ENCODE measurements at regions not wholly inside any gene's neighbourhood (a gene's known extent, or its start where the extent isn't known, plus 50 kb on each side); places are given as distances from the start of the nearest gene placed in this dataset.

DNA sequence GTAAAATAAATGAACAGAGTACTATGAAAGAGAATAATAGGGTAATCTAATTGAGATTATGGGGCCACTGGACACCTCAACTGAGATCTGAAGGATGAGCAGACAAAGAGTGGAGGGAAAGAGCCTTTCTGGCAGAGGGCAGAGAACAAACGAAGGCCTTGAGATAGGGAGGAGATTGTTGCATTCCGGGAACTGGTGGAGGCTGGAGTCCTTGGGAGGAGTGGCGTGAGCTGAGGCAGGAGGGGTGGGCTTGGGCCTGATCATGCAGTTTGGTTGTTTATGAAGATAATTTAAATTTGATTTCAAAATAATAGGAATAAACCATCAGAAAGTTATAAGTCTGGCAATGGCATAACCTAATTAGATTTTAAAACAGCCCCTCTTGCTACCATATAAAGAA is 59.5 kb upstream of the GALNT15 start:
- DNase-seq: no peak

DNA sequence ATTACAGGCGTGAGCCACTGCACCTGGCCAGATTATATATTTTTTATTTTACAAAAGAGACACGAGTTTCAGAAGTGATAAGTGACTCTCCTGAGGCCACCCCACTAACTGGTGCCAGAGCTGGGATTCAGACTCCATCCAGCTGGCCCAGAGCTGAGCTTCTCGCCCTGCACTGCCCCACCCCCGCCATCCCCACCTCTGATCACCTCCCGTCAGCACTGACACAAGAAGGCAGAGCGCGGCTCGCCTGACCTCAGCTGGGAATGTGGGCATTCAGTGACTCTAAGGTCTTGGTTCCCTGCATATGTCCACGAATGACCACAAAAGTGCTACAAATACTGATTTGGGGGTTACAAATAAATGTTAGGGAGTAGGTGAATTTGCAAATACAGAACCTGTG is 56.1 kb upstream of the GALNT15 start:
- DNase-seq: no peak

DNA sequence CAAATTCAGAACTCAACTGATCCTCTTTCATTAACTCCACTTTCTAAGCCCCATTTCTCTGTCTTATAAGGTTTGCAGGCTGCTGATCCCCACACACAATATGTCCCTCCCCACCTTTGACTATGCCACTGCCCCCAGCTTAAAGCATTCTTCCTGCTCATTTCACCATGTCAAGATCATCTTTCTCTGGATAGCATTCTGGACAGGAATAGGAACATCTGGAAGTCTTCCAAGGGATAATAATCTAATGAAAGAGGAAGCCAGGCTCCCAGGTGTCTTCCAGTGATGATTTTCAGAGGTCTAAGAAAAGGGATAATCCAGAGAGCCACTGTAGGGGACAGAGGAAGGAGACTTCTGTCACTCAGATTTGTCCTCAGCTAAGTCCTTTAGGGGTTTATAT is 54.6 kb upstream of the GALNT15 start:
- DNase-seq: no peak

DNA sequence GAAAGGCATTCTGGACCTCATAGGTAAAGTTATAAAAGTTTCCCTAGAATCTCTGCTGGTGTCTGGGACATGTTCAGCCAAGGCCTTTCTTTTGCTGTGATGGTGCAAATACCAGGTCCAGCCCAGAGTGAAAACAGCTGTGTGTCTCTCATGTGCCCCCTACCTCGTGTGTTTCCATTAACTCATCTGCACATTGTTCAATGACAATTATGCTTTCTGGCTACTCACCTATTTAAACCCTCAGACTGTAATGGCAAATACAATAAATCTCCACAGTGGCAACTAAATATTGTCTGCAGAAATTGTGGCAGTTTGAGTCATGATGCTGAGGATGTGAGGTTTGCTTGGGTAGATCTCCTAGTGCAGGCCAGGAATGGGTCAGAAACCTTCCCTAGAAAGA is 53.1 kb upstream of the GALNT15 start:
- DNase-seq: no peak

DNA sequence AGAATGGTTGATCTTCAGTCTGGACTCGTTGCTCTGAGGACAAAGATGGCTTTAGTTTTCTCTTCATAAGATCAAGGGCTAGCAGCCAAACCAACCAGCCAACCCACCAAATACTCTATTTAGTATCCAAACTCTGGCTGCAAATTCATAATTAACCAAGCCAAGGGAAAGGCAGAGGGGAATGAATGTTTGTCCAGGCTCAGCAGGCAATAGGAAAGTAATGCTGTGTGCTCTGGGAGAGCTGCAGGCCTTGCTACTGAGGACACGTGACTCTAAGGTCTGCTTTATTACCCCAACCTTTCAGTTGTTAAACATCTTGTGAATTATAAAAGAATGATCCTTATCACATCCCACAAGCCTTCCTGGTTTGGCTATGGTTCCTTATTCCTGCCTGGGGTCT is 52.3 kb upstream of the GALNT15 start:
- DNase-seq: no peak

DNA sequence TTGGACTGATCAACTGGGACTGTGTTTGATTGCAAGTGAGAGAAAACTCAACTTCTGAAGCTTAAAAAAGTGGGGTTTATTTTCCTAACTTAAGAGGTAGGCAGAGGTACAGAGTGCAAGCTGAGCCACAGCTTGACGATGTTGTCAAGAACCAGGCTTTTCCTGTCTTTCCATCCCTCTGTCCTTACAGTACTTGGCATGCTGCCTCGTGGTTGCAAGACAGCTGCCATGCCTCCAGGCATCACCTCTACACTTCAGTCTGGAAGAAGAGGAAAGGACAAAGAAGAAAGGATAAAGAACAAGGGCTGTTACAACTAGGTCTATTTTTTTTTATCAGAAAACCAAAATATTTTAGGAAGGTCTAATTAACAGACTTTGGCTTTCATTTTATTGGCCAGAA is 51.8 kb upstream of the GALNT15 start:
- no peak for DNase-seq

DNA sequence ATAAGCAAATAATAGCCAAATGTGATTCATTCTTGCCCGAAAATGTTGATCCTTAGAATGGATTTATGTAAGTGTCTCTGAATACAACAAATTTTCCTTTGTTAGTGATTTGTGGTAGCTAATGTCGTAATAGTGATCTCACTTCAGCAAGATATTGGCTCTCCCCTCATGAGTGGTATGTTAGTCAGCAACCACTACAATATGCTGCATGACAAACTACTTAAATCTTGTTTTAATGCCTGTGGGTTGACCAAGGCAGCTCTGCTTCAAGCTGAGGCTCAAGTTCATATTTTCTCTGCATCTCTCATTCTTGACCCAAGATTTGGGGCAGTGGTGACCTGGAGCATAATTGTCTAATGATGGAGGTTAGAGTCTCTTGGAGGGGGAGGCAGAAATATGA is 49.8 kb upstream of the GALNT15 start:
- DNase-seq: no peak

Data from NCI-H526 (cell line).